ENCODE measurements at regions not wholly inside any gene's neighbourhood (a gene's known extent, or its start where the extent isn't known, plus 50 kb on each side); places are given as distances from the start of the nearest gene placed in this dataset.

GRCh38 chr1:100791586-100791985, 72.0 kb downstream of the VCAM1 start:
- Histone ChIP-seq H3K79me2 (ENCODE audit: control insufficient read depth, insufficient read depth, low read length) (no peaks in the 10 kb centered on the region), H3K27ac (ENCODE audit: low read depth, low read length) (no peak overlapping the region), H2BK5ac (ENCODE audit: low read length) (no peak overlapping the region), H3K9ac (ENCODE audit: low read length) (no peak overlapping the region), H4K8ac (ENCODE audit: low read depth, low read length) (no peak overlapping the region), H3K36me3 (ENCODE audit: control insufficient read depth, insufficient read depth, low read length) (no peaks in the 10 kb centered on the region), H3K56ac (ENCODE audit: low read length) (no peak overlapping the region), H2BK15ac (replicated peaks; ENCODE audit: low read depth) (no peak overlapping the region), H3K4me1 (ENCODE audit: control insufficient read depth, low read depth, low read length) (no peaks in the 10 kb centered on the region), H3K23ac (ENCODE audit: low read length) (no peak overlapping the region), H3K27me3 (ENCODE audit: insufficient read depth, low read length, poor library complexity) (no peaks in the 10 kb centered on the region), H3K18ac (ENCODE audit: low read length) (no peak overlapping the region), H3K4ac (ENCODE audit: low read depth, low read length) (no peak overlapping the region), H4K5ac (ENCODE audit: low read length) (no peak overlapping the region), H3K4me3 (ENCODE audit: low read length) (no peak overlapping the region), H3K79me1 (ENCODE audit: low read length) (no peaks in the 10 kb centered on the region), H3K4me2 (ENCODE audit: low read length) (no peak overlapping the region), H2BK120ac (ENCODE audit: low read depth, low read length) (no peak overlapping the region), H2AK5ac (ENCODE audit: low read length) (no peak overlapping the region)
- no CpG with 5 or more reads among the region's 2 CpGs for WGBS (ENCODE audit: extremely low coverage, insufficient coverage, low lambda C conversion rate)
- no peak for DNase-seq

GRCh38 chr1:100793659-100794058, 74.1 kb downstream of the VCAM1 start:
- H3K79me2 ChIP-seq (ENCODE audit: control insufficient read depth, insufficient read depth, low read length) = no peaks in the 10 kb centered on the region
- H3K18ac ChIP-seq (ENCODE audit: low read length) = no peak overlapping the region
- no peak overlapping the region for H4K5ac ChIP-seq (ENCODE audit: low read length)
- no peaks in the 10 kb centered on the region for H3K27me3 ChIP-seq (ENCODE audit: insufficient read depth, low read length, poor library complexity)
- no peak overlapping the region for H3K4ac ChIP-seq (ENCODE audit: low read depth, low read length)
- WGBS (ENCODE audit: extremely low coverage, insufficient coverage, low lambda C conversion rate) = no CpG with 5 or more reads among the region's 3 CpGs
- no peak overlapping the region for H2AK5ac ChIP-seq (ENCODE audit: low read length)
- H3K4me3 ChIP-seq (ENCODE audit: low read length) = no peak overlapping the region
- no peaks in the 10 kb centered on the region for H3K4me1 ChIP-seq (ENCODE audit: control insufficient read depth, low read depth, low read length)
- H2BK120ac ChIP-seq (ENCODE audit: low read depth, low read length) = no peak overlapping the region
- no peak overlapping the region for H3K23ac ChIP-seq (ENCODE audit: low read length)
- no peak overlapping the region for H4K8ac ChIP-seq (ENCODE audit: low read depth, low read length)
- no peak for DNase-seq
- no peak overlapping the region for H2BK15ac ChIP-seq (replicated peaks; ENCODE audit: low read depth)
- no peaks in the 10 kb centered on the region for H3K79me1 ChIP-seq (ENCODE audit: low read length)
- H3K56ac ChIP-seq (ENCODE audit: low read length) = no peak overlapping the region
- no peak overlapping the region for H3K4me2 ChIP-seq (ENCODE audit: low read length)
- H3K36me3 ChIP-seq (ENCODE audit: control insufficient read depth, insufficient read depth, low read length) = no peaks in the 10 kb centered on the region
- H3K27ac ChIP-seq (ENCODE audit: low read depth, low read length) = no peak overlapping the region
- H3K9ac ChIP-seq (ENCODE audit: low read length) = no peak overlapping the region
- no peak overlapping the region for H2BK5ac ChIP-seq (ENCODE audit: low read length)

GRCh38 chr1:100794748-100795645, 75.5 kb downstream of the VCAM1 start:
- Histone ChIP-seq H2BK5ac (ENCODE audit: low read length) (no peak overlapping the region), H3K4me2 (ENCODE audit: low read length) (no peak overlapping the region), H3K56ac (ENCODE audit: low read length) (no peak overlapping the region), H2BK15ac (replicated peaks; ENCODE audit: low read depth) (no peak overlapping the region), H2AK5ac (ENCODE audit: low read length) (no peak overlapping the region), H3K36me3 (ENCODE audit: control insufficient read depth, insufficient read depth, low read length) (no peaks in the 10 kb centered on the region), H3K27me3 (ENCODE audit: insufficient read depth, low read length, poor library complexity) (no peaks in the 10 kb centered on the region), H3K79me1 (ENCODE audit: low read length) (no peaks in the 10 kb centered on the region), H3K18ac (ENCODE audit: low read length) (no peak overlapping the region), H3K4ac (ENCODE audit: low read depth, low read length) (no peak overlapping the region), H3K23ac (ENCODE audit: low read length) (no peak overlapping the region), H3K4me3 (ENCODE audit: low read length) (no peak overlapping the region), H2BK120ac (ENCODE audit: low read depth, low read length) (no peak overlapping the region), H3K79me2 (ENCODE audit: control insufficient read depth, insufficient read depth, low read length) (no peaks in the 10 kb centered on the region), H3K4me1 (ENCODE audit: control insufficient read depth, low read depth, low read length) (no peaks in the 10 kb centered on the region), H3K27ac (ENCODE audit: low read depth, low read length) (no peak overlapping the region), H4K5ac (ENCODE audit: low read length) (no peak overlapping the region), H3K9ac (ENCODE audit: low read length) (no peak overlapping the region), H4K8ac (ENCODE audit: low read depth, low read length) (no peak overlapping the region)
- WGBS (ENCODE audit: extremely low coverage, insufficient coverage, low lambda C conversion rate) = no CpG with 5 or more reads among the region's 6 CpGs
- DNase-seq = no peak

DNA sequence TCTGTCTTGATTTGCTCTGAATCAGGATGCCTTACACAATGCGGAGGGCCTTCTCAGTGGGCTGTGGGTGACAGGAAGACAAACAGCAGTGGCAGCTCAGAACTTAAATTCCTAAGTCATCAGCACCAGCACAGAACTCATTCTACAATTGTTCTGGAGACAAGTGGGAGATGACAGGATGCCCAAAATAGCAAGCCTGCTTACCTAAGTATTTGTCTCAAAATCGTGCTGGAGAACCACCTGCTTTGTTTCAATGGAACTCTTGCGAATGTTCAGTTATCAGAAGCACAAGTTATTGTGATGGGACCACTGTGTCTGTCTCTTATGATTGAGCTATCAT, 76.1 kb downstream of the VCAM1 start:
- Histone ChIP-seq H3K4me1 (ENCODE audit: control insufficient read depth, low read depth, low read length) (no peaks in the 10 kb centered on the region), H3K27ac (ENCODE audit: low read depth, low read length) (no peak overlapping the region), H3K4me3 (ENCODE audit: low read length) (no peak overlapping the region), H3K36me3 (ENCODE audit: control insufficient read depth, insufficient read depth, low read length) (no peaks in the 10 kb centered on the region), H2AK5ac (ENCODE audit: low read length) (no peak overlapping the region), H2BK120ac (ENCODE audit: low read depth, low read length) (no peak overlapping the region), H4K8ac (ENCODE audit: low read depth, low read length) (no peak overlapping the region), H3K4ac (ENCODE audit: low read depth, low read length) (no peak overlapping the region), H3K79me1 (ENCODE audit: low read length) (no peaks in the 10 kb centered on the region), H3K18ac (ENCODE audit: low read length) (no peak overlapping the region), H3K79me2 (ENCODE audit: control insufficient read depth, insufficient read depth, low read length) (no peaks in the 10 kb centered on the region), H2BK5ac (ENCODE audit: low read length) (no peak overlapping the region), H3K27me3 (ENCODE audit: insufficient read depth, low read length, poor library complexity) (no peaks in the 10 kb centered on the region), H3K56ac (ENCODE audit: low read length) (no peak overlapping the region), H4K5ac (ENCODE audit: low read length) (no peak overlapping the region), H3K9ac (ENCODE audit: low read length) (no peak overlapping the region), H2BK15ac (replicated peaks; ENCODE audit: low read depth) (no peak overlapping the region), H3K23ac (ENCODE audit: low read length) (no peak overlapping the region), H3K4me2 (ENCODE audit: low read length) (no peak overlapping the region)
- DNase-seq = no peak
- WGBS (ENCODE audit: extremely low coverage, insufficient coverage, low lambda C conversion rate) = no CpG with 5 or more reads among the region's 3 CpGs

DNA sequence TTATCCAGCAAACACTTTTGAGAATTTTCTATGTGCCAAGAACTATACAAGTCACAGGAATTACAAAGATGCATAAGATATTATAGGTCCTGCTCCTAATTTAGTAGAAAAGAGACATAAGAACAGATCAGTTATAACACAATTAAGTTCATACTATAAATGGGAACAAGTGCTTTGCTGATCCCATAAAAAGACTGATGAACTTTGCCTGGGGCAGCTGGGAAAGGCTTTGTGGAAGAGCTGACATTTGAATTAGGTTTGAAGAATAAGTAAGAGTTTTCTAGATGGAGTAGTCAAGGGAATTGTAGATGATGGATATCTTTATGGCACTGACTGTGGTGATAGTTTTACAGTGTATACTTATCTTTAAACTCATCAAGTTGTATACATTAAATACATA, 76.5 kb downstream of the VCAM1 start:
- Histone ChIP-seq H3K4me3 (ENCODE audit: low read length) (no peak overlapping the region), H2BK5ac (ENCODE audit: low read length) (no peak overlapping the region), H3K79me1 (ENCODE audit: low read length) (no peaks in the 10 kb centered on the region), H3K23ac (ENCODE audit: low read length) (no peak overlapping the region), H3K79me2 (ENCODE audit: control insufficient read depth, insufficient read depth, low read length) (no peaks in the 10 kb centered on the region), H3K56ac (ENCODE audit: low read length) (no peak overlapping the region), H3K4me2 (ENCODE audit: low read length) (no peak overlapping the region), H3K27ac (ENCODE audit: low read depth, low read length) (no peak overlapping the region), H2BK15ac (replicated peaks; ENCODE audit: low read depth) (no peak overlapping the region), H3K18ac (ENCODE audit: low read length) (no peak overlapping the region), H4K8ac (ENCODE audit: low read depth, low read length) (no peak overlapping the region), H3K36me3 (ENCODE audit: control insufficient read depth, insufficient read depth, low read length) (no peaks in the 10 kb centered on the region), H3K9ac (ENCODE audit: low read length) (no peak overlapping the region), H4K5ac (ENCODE audit: low read length) (no peak overlapping the region), H3K4ac (ENCODE audit: low read depth, low read length) (no peak overlapping the region), H3K4me1 (ENCODE audit: control insufficient read depth, low read depth, low read length) (no peaks in the 10 kb centered on the region), H2AK5ac (ENCODE audit: low read length) (no peak overlapping the region), H2BK120ac (ENCODE audit: low read depth, low read length) (no peak overlapping the region), H3K27me3 (ENCODE audit: insufficient read depth, low read length, poor library complexity) (no peaks in the 10 kb centered on the region)
- DNase-seq = no peak

- no peak overlapping the region for H2BK5ac ChIP-seq (ENCODE audit: low read length)
- H3K23ac ChIP-seq (ENCODE audit: low read length) = no peak overlapping the region
- no peak overlapping the region for H2BK120ac ChIP-seq (ENCODE audit: low read depth, low read length)
- H2BK15ac ChIP-seq (replicated peaks; ENCODE audit: low read depth) = no peak overlapping the region
- H2AK5ac ChIP-seq (ENCODE audit: low read length) = no peak overlapping the region
- H3K79me1 ChIP-seq (ENCODE audit: low read length) = no peaks in the 10 kb centered on the region
- no peak overlapping the region for H3K27ac ChIP-seq (ENCODE audit: low read depth, low read length)
- H3K18ac ChIP-seq (ENCODE audit: low read length) = no peak overlapping the region
- no peaks in the 10 kb centered on the region for H3K4me1 ChIP-seq (ENCODE audit: control insufficient read depth, low read depth, low read length)
- DNase-seq = no peak
- no peak overlapping the region for H3K4me2 ChIP-seq (ENCODE audit: low read length)
- no peak overlapping the region for H4K8ac ChIP-seq (ENCODE audit: low read depth, low read length)
- H4K5ac ChIP-seq (ENCODE audit: low read length) = no peak overlapping the region
- no peak overlapping the region for H3K4ac ChIP-seq (ENCODE audit: low read depth, low read length)
- H3K56ac ChIP-seq (ENCODE audit: low read length) = no peak overlapping the region
- H3K36me3 ChIP-seq (ENCODE audit: control insufficient read depth, insufficient read depth, low read length) = no peaks in the 10 kb centered on the region
- WGBS (ENCODE audit: extremely low coverage, insufficient coverage, low lambda C conversion rate) = no CpG with 5 or more reads among the region's 2 CpGs
- H3K27me3 ChIP-seq (ENCODE audit: insufficient read depth, low read length, poor library complexity) = no peaks in the 10 kb centered on the region
- no peak overlapping the region for H3K4me3 ChIP-seq (ENCODE audit: low read length)
- H3K9ac ChIP-seq (ENCODE audit: low read length) = no peak overlapping the region
- no peaks in the 10 kb centered on the region for H3K79me2 ChIP-seq (ENCODE audit: control insufficient read depth, insufficient read depth, low read length)
Observed at GRCh38 chr1:100799548-100799947, 80.0 kb downstream of the VCAM1 start.

Measured in mesendoderm (in vitro differentiated cells).